Kidney (tissue), 13 donors: ENCODE measurements at regions not wholly inside any gene's neighbourhood (a gene's known extent, or its start where the extent isn't known, plus 50 kb on each side); places are given as distances from the start of the nearest gene placed in this dataset.

Experiments used
- DNase-seq, 5 donors: peaks; one replicate each; pipeline ENCODE4 v3.0.0-alpha.2; 2013 to 2020
- FAIRE-seq: peaks from 2 replicates; lab custom pipeline; 2012; peaks lifted over from hg19 to GRCh38; lab: Jason Lieb, UNC
- H3K27ac ChIP-seq, 2 donors: one replicate each; pipeline ENCODE4 v1.7.0; 2013; ENCODE audit warnings: low read depth in 2 of 2, low read length in 2 of 2, inconsistent platforms in 1 of 2
- H3K27me3 ChIP-seq: one replicate; pipeline ENCODE4 v1.7.1; 2013; ENCODE audit warnings: low read length, inconsistent platforms; ENCODE audit not compliant: control insufficient read depth, insufficient read depth
- H3K36me3 ChIP-seq, 3 donors: one replicate each; pipeline versions ENCODE4 v1.7.0 to v1.7.1; 2013; ENCODE audit warnings: low read length in 3 of 3, control low read depth in 1 of 3, inconsistent platforms in 1 of 3; ENCODE audit not compliant: insufficient read depth in 3 of 3, control insufficient read depth in 2 of 3
- H3K4me1 ChIP-seq, 3 donors: one replicate each; pipeline versions ENCODE4 v1.7.0 to v1.7.1; 2013; ENCODE audit warnings: low read length in 3 of 3, inconsistent platforms in 1 of 3, low read depth in 1 of 3; ENCODE audit not compliant: control insufficient read depth in 2 of 3, insufficient read depth in 2 of 3
- H3K4me3 ChIP-seq, 3 donors: one replicate each; pipeline versions ENCODE4 v1.7.0 to v1.8.1; 2013; ENCODE audit warnings: low read length in 3 of 3, control low read depth in 1 of 3, inconsistent platforms in 1 of 3
- H3K9ac ChIP-seq, 3 donors: one replicate each; pipeline versions ENCODE4 v1.7.0 to v1.7.1; 2013; ENCODE audit warnings: low read length in 3 of 3, control low read depth in 1 of 3, inconsistent platforms in 1 of 3
- H3K9me3 ChIP-seq, 3 donors: one replicate each; pipeline versions ENCODE4 v1.7.0 to v1.7.1; 2013; ENCODE audit warnings: low read length in 3 of 3, control low read depth in 1 of 3, inconsistent platforms in 1 of 3; ENCODE audit not compliant: control insufficient read depth in 2 of 3, insufficient read depth in 1 of 3
- intact Hi-C: fragments of 100-400 bp; cut with DNase I; formaldehyde crosslinking; loops from one replicate; pipeline ENCODE4 v1.11.1; 2022
- TF ChIP-seq, protein P1 (sequence below): IDR thresholded peaks from 3 replicates; pipeline ENCODE4 v1.5.1; 2012; ENCODE audit warnings: mild to moderate bottlenecking, moderate library complexity, borderline replicate concordance; ENCODE audit not compliant: insufficient read depth; ENCODE audit errors: extremely low read depth
- donor health status: control.
- donor health status: control.
- donor health status: control.
- donor health status: control.
- donor health status: control.
- donor health status: DM: yes; HTN: yes; CAD: no.
- donor health status: Normal renal cell carcinoma (clear cell type).

DNA sequence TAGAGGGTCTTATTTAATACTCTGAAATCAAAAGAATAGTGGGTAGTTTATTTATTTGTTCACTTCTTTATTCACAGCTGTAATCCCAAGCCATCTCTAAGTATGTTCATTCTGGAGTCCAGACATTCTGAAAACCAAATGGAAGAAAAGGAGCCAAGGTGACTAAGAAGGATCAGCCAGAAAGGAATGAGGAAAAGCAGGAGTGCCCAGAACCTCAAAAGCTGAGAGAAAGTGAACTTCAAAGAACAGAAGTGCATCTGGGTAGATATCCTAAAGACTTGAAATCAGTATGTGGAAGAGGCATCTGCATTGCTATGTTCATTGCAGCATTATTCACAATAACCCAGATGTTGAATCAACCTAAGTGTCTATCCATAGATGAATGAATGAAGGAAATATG, 94.8 kb downstream of the VIP start:
- intact Hi-C loops, result no loop called here
- Histone ChIP-seq H3K9ac (no peak overlapping the region), H3K4me3 (no peak overlapping the region), H3K9me3 (no peaks in the 10 kb centered on the region), H3K27me3 (no peaks in the 10 kb centered on the region), H3K36me3 (no peaks in the 10 kb centered on the region), H3K27ac (no peak overlapping the region), H3K4me1 (no peaks in the 10 kb centered on the region)
- TF ChIP-seq, protein P1, sequence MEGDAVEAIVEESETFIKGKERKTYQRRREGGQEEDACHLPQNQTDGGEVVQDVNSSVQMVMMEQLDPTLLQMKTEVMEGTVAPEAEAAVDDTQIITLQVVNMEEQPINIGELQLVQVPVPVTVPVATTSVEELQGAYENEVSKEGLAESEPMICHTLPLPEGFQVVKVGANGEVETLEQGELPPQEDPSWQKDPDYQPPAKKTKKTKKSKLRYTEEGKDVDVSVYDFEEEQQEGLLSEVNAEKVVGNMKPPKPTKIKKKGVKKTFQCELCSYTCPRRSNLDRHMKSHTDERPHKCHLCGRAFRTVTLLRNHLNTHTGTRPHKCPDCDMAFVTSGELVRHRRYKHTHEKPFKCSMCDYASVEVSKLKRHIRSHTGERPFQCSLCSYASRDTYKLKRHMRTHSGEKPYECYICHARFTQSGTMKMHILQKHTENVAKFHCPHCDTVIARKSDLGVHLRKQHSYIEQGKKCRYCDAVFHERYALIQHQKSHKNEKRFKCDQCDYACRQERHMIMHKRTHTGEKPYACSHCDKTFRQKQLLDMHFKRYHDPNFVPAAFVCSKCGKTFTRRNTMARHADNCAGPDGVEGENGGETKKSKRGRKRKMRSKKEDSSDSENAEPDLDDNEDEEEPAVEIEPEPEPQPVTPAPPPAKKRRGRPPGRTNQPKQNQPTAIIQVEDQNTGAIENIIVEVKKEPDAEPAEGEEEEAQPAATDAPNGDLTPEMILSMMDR, result no peak
- no peak for FAIRE-seq
- DNase-seq, result no peak

DNA sequence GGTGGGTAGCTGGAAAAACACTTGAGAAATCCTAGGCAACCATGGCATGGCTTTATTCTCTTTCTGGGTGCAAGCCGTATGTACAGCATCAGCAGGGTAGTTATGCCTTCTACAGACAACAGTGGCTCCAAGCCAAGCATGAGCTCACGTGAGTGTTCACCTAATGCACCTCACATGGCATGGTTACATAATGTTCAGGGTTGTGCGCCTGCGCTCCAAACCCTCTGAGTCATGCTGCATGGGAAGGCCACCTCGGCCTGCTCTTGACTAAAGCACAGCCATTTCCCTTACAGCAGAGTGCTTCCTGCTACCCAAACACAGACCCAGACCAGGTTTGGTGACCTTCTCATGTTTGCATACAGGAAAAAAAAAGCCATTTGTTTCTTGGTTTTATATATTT, 96.2 kb downstream of the VIP start:
- H3K4me3 ChIP-seq, result no peak overlapping the region
- intact Hi-C loops, result no loop called here
- no peaks in the 10 kb centered on the region for H3K4me1 ChIP-seq
- FAIRE-seq (no peak), DNase-seq (no peak)
- TF ChIP-seq, protein P1, result no peak
- no peaks in the 10 kb centered on the region for H3K9me3 ChIP-seq
- H3K27ac ChIP-seq, result no peak overlapping the region
- H3K36me3 ChIP-seq, result no peaks in the 10 kb centered on the region
- H3K9ac ChIP-seq, result no peak overlapping the region
- no peaks in the 10 kb centered on the region for H3K27me3 ChIP-seq

DNA sequence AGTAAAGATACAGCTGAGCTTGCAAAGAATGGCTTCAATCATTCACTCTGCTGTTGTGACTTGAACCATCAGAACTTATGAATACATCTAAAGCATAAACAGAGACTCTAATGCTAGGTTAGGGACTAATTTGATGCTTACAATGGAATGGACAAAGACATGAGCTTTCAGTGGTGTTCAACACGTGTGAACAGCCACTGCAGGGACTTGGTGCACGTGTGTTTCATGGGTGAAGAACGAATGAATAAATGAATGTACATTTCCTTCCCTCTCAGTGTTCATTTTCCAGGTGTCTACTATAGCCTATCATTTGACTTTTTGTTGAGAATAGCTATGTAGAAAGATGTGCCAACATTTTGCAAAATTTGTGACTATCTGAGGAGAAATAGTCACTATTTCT, 98.3 kb downstream of the VIP start:
- H3K9ac ChIP-seq, result no peak overlapping the region
- H3K4me3 ChIP-seq, result no peak overlapping the region
- TF ChIP-seq, protein P1, result no peak
- H3K27ac ChIP-seq, result no peak overlapping the region
- DNase-seq, result no peak
- no peaks in the 10 kb centered on the region for H3K27me3 ChIP-seq
- H3K9me3 ChIP-seq, result no peaks in the 10 kb centered on the region
- no peak for FAIRE-seq
- intact Hi-C loops, result no loop called here
- no peaks in the 10 kb centered on the region for H3K36me3 ChIP-seq
- H3K4me1 ChIP-seq, result no peaks in the 10 kb centered on the region

DNA sequence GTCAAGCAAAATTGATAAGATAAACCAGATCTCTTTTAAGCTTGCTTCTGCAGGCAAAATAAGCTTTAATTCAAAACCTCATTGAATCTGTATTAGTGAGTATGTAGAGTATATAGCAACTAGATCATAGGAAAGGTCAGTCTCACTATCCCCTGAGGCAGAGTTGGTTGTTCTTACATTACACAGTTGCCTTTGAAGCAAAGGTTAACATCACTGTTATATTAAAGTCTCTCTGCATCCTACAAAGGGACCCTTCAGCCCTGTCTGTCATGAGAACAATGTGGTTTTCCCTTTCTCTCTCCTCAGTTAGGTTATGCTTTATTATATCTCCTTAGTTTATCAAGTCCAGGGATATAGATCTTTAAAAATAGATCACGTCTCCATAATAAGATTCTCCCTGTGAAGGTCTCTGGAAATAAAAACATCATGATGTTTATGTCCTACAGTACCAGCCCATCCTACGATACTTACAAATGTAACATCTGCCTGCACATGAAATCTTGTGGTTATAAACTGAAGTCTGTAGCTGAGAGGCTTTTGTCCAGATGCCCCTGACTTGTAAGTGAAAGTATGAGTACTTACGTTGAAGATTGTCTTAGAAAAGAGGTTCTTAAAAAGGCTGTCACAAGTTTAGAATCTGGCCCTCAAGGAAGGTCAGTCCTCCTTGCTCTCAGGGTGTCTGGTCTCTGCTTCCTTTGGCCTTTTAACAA, 103.6 kb downstream of the VIP start:
- H3K9ac ChIP-seq, result no peak overlapping the region
- intact Hi-C loops, result no loop called here
- H3K9me3 ChIP-seq, result no peaks in the 10 kb centered on the region
- H3K4me1 ChIP-seq, result no peaks in the 10 kb centered on the region
- DNase-seq (no peak), FAIRE-seq (no peak)
- TF ChIP-seq, protein P1, result no peak
- no peak overlapping the region for H3K27ac ChIP-seq
- H3K4me3 ChIP-seq, result no peak overlapping the region
- H3K27me3 ChIP-seq, result no peaks in the 10 kb centered on the region
- no peaks in the 10 kb centered on the region for H3K36me3 ChIP-seq
